DMS53 (cell line): ENCODE measurements at regions not wholly inside any gene's neighbourhood (a gene's known extent, or its start where the extent isn't known, plus 50 kb on each side); places are given as distances from the start of the nearest gene placed in this dataset.
"Not testable (repeated sequence)": the region's sequence is repeated elsewhere in the genome, so short reads cannot be mapped to it uniquely, and the experiment has no call there.

Experiments
- DNase-seq: peaks from one replicate; lab custom pipeline; 2025; lab: John Stamatoyannopoulos, UW

GRCh38 chr16:16563962-16564361 is 185.0 kb downstream of the NPIPA7 start:
- DNase-seq, result not testable (repeated sequence)

- not testable (repeated sequence) for DNase-seq
These were observed 186.4 kb downstream of the NPIPA7 start for GRCh38 chr16:16565326-16565725.

DNA sequence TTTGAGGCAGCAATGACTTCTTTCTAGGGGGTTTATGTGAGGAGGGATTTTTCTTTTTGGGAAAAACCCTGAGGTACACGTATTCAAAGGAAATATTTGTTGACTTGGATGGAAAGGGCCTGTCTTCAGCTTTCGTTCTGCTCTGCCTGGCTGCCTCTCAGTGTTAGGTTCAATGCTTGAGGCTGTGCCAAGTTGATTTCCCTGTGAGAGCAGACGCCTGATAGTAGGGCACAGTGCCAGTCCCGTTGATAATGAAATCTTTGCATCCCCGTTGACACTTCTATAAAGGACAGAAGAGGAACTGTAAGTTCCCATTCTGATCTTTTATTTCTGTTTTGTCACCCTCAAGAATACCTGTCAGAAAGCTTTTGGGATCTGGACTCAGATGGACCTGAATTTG is 191.1 kb downstream of the NPIPA7 start:
- DNase-seq, result not testable (repeated sequence)

GRCh38 chr16:16570874-16571273 is 191.9 kb downstream of the NPIPA7 start:
- DNase-seq, result not testable (repeated sequence)

DNA sequence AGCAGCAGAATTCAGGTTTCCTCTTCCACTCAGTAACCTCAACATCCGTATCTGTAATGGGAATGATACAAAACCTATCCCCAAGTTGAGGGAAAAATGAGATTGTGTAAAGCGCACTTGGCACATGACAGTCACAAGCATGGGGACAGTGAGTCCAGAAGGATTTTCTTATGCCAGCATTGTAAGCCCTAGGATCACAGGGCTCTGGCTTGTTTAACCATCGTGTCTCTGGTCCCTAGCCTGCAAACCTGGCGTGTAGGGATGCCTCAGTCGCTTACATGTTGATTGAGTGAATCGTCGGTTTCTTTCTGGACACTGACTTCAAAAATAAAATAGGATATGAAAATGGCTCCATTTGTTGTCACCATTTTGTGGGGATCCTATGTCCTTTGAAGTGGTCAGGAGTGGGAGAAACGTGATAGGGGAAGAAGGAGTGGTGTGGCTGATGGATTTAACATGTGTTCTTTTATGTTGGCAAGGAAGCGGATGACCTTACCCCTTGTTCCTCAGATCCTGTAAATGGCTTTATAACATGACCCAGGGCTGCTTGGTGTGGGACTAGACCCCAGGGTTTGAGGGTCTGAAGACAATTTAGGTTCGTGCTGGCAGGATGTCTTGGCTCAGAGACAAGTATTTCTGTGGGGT is 193.3 kb downstream of the NPIPA7 start:
- DNase-seq, result not testable (repeated sequence)

DNA sequence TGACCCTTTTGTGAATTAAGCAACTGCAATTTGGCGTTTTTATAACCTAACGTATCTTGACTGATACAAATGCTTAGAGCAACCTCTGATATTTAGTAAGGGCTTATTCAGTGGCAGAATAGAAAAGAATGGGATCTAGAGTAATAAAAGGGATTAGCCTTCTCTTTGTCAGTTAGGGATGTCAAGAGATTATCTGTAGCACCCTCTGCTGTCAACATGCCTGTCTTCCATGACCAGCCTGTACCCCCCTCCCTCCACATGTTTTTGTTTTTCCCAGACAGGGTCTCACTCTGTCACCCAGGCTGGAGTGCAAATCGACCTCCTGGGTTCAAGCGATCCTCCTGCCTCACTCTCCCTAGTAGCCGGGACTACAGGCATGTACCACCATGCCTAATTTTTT is 198.1 kb downstream of the NPIPA7 start:
- DNase-seq, result not testable (repeated sequence)

- DNase-seq, result no peak
These were observed 199.8 kb downstream of the NPIPA7 start for GRCh38 chr16:16578701-16579100.

- DNase-seq, result not testable (repeated sequence)
These were observed 204.0 kb downstream of the NPIPA7 start for GRCh38 chr16:16582916-16583315.

DNA sequence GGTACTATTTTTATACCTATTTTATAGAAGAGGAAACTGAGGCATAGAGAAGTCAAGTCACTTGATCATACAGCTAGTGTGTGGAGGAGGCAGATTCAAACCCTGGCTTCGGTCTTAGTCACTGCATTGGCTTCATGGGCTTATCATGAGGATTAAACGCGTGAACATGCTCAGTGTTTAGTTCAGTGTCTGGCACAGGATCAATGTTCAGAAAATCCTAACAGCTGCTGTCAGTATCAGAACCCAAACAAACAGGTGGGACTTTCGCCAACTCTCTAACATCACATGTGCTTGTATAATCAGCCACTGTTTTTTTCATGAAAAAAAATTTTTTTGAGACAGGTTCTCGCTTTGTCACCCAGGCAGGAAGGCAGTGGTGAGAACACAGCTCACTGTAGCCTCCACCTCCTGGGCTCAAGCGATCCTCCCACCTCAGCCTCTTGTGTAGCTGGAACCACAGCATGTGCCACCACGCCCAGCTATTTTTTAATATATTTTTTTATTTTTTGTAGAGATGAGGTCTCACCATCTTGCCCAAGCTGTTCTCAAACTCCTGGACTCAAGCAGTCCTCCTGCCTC is 207.2 kb downstream of the NPIPA7 start:
- DNase-seq, result not testable (repeated sequence)

DNA sequence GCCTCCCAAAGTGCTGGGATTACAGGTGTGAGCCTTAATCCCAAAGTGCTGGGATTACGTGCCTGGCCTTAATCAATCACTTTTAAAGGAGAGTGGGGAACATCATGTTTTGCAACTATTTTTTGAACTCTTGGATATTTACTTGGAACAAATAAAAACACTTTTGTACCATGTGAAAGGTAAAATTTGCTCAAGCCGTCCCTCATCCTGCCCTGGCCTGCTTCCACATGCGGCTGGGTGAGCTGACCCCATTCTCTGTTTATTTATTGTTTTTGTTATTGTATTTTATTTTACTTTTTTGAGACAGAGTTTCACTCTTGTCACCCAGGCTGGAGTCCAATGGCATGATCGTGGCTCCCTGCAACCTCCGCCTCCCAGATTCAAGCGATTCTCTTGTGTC is 208.0 kb downstream of the NPIPA7 start:
- DNase-seq, result not testable (repeated sequence)

DNA sequence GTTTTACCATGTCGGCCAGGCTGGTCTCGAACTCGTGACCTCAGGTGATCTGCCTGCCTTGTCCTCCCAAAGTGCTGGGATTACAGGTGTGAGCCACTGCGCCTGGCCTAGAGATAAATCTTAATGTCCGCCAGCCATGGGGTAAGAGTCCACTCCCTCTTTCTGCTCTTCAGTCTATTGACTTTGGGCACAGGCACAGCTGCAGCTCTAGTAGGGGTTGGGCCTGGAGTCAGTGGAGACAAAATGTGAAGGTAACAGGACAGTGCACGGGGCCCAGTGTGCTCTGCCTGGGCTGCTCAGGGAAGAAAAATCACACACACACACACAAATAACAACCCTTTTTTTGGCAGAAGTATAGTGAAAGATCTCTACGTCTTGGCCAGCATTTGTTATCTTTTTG is 209.5 kb downstream of the NPIPA7 start:
- not testable (repeated sequence) for DNase-seq

DNA sequence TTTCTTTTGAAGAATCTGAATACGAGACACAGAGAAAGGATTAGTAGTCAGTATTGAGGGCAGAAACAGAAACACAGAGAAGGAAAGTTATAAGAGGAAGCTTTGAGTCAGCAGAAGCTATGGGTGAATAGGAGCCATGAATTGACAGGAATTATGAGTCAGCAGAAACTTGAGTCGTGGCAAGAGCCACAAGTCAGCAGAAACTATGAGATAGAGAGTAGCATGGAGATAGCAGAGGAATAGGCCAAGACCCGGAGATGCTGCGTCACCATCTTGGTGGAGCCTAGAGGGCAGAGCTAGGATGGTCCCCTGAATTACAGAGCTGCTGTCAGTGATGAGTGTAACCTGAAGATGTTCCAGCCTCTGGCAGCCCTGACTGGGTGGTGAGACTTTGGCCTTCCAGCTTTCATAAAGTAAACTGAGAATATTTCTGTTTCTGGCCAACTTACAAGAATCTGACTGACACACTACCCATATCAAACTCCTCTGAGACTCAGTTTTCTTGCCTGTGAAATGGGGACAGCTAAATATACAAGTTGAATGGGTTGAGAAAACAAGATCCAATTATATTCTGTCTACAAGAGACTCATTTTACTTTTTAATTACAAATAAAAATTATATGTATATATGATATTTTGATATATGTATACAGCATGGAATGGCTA is 211.8 kb downstream of the NPIPA7 start:
- not testable (repeated sequence) for DNase-seq

- DNase-seq, result peak; percentile 30
These were observed 214.4 kb downstream of the NPIPA7 start for GRCh38 chr16:16593156-16593863.

GRCh38 chr16:16595029-16595718 is 216.2 kb downstream of the NPIPA7 start:
- not testable (repeated sequence) for DNase-seq

GRCh38 chr16:16601239-16601638 is 222.3 kb downstream of the NPIPA7 start:
- DNase-seq, result not testable (repeated sequence)

- not testable (repeated sequence) for DNase-seq
These were observed 228.6 kb downstream of the NPIPA7 start for GRCh38 chr16:16607401-16608082.

GRCh38 chr16:16609627-16610026 is 230.7 kb downstream of the NPIPA7 start:
- DNase-seq, result not testable (repeated sequence)

DNA sequence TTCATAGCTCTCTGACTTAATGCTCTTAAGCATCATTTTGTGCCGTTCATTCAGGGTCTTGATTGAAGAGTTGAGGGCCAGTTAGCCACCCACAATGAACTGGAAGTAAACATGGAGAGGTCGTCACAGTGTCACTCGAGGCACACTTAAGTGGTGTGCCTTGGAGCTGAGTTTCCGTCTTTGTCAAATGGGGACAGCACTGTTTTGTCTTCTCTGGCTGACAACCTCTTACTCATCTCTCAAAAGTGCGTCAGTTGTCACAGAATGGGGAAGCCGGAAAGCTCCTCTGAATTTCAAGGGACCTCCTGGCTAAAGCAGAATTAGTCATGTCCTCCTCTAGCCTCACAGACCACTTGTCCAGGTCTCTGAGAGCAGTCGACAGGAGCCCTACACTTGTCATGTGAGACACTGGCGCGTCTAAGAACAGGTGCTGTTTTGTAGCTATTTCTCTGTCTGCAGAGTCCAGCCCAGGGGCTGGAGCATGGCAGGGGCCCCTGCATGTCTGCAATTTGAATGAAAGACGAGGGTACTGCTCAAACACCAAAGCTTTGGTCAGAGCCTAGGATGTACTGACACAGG is 231.5 kb downstream of the NPIPA7 start:
- DNase-seq, result peak; percentile 10

- DNase-seq, result not testable (repeated sequence)
These were observed 234.3 kb downstream of the NPIPA7 start for GRCh38 chr16:16613212-16613611.

DNA sequence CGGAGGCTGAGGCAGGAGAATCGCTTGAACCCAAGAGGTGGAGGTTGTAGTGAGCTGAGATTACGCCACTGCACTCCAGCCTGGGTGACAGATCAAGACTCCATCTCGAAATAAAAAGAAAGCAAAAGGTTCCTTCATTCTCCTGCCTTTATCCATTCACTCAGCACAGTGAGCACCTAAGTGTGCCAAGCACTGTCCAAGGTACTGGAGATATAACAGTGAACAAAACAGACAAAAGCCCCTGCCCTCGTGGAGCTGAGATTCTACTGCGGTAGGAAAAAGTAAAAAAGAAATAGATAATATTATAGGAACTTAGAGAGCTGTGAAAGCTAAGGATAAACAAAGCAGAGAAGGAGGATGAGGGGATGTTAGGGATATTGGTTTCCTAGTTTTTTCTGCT is 235.5 kb downstream of the NPIPA7 start:
- DNase-seq, result not testable (repeated sequence)

- not testable (repeated sequence) for DNase-seq
These were observed 240.1 kb downstream of the NPIPA7 start for GRCh38 chr16:16618963-16619465.
